MM.1S (cell line): ENCODE measurements at regions not wholly inside any gene's neighbourhood (a gene's known extent, or its start where the extent isn't known, plus 50 kb on each side); places are given as distances from the start of the nearest gene placed in this dataset.

Experiments
- EZH2 ChIP-seq: fragments of 300-600 bp; sonication (generic); optimal IDR thresholded peaks from 2 replicates; pipeline ENCODE3; 2017; ENCODE audit warnings: low read depth, mild to moderate bottlenecking, antibody characterized with exemption, low read length, mixed read lengths
- TF ChIP-seq, protein P1 (sequence below): fragments of 300-600 bp; sonication (generic); IDR thresholded peaks from 2 replicates; pipeline ENCODE4 v1.5.1; 2016; ENCODE audit warnings: antibody characterized with exemption, low read length, mixed read lengths

DNA sequence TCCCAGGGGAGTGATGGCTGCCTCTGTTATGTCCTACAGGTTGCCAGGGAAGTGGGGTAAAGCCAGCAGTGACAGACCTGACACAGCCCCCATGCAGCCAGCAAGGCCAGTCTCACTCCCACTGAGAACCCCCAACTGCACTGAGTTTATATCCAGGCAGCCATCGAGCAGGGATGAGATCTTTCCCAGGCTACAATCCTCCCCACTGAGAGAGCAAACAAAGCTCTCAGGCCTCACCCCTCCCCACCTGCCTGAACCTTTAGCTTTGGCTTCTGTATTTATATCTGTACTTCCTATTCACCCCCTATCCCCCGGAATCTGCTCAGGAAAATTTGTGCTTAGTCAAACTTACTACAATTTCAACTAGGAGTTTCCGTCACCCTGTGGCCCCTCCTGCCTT, 284.1 kb downstream of the FAM170A start:
- TF ChIP-seq, protein P1, sequence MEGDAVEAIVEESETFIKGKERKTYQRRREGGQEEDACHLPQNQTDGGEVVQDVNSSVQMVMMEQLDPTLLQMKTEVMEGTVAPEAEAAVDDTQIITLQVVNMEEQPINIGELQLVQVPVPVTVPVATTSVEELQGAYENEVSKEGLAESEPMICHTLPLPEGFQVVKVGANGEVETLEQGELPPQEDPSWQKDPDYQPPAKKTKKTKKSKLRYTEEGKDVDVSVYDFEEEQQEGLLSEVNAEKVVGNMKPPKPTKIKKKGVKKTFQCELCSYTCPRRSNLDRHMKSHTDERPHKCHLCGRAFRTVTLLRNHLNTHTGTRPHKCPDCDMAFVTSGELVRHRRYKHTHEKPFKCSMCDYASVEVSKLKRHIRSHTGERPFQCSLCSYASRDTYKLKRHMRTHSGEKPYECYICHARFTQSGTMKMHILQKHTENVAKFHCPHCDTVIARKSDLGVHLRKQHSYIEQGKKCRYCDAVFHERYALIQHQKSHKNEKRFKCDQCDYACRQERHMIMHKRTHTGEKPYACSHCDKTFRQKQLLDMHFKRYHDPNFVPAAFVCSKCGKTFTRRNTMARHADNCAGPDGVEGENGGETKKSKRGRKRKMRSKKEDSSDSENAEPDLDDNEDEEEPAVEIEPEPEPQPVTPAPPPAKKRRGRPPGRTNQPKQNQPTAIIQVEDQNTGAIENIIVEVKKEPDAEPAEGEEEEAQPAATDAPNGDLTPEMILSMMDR = no peak
- no peak for TF ChIP-seq EZH2
